HepG2 (cell line): ENCODE measurements at regions not wholly inside any gene's neighbourhood (a gene's known extent, or its start where the extent isn't known, plus 50 kb on each side); places are given as distances from the start of the nearest gene placed in this dataset.

Experiments
- ATAC-seq: fragments of 200-7000 bp; cut with Tn5 transposase; 3 replicates; pipeline ENCODE4 v1.9.1; 2020; ENCODE audit warnings: mild to moderate bottlenecking, moderate library complexity
- BruUV-seq: library from RNA; stranded (reverse); fragments of 400-500 nt; replicated peaks from 2 replicates; lab custom pipeline; 2021; lab: Mats Ljungman, UMichigan
- CTCF ChIA-PET: fragments of 300-600 bp; formaldehyde crosslinking; extraction: SDS; loops from one replicate; lab custom pipeline; 2021; ENCODE audit warnings: low total read pairs, inconsistent platforms, low intra/inter-chr PET ratio; lab: Yijun Ruan, JAX
- POLR2A ChIA-PET: fragments of 350-600 bp; sonication (Branson Sonifier 250); formaldehyde crosslinking; loops from one replicate; lab custom pipeline; 2020; ENCODE audit warnings: antibody characterized with exemption, inconsistent platforms; lab: Yijun Ruan, JAX
- DNase-seq: peaks from one replicate; pipeline ENCODE4 v3.0.0-alpha.2; 2015; ENCODE audit warnings: low spot score
- FAIRE-seq: peaks from 3 replicates; lab custom pipeline; 2011; peaks lifted over from hg19 to GRCh38; lab: Jason Lieb, UNC
- H2AFZ ChIP-seq: one replicate; pipeline ENCODE4 v1.6.1; 2011; ENCODE audit warnings: low read length, inconsistent platforms
- H3K27ac ChIP-seq: fragments of 300-600 bp; 3 replicates; pipeline ENCODE4 v1.8.0; 2011; ENCODE audit warnings: mixed run types, mild to moderate bottlenecking, mixed read lengths, low read length, inconsistent platforms; ENCODE audit not compliant: insufficient read depth; ENCODE audit errors: extremely low read length
- H3K27me3 ChIP-seq, 2 experiments: fragments of 200-600 bp in 1 of 2; 2 replicates in 1 of 2; 3 replicates in 1 of 2; pipeline versions ENCODE4 v1.6.0 to v1.8.0; 2011; ENCODE audit warnings: low read length in 2 of 2, mild to moderate bottlenecking in 2 of 2, moderate library complexity in 2 of 2, inconsistent platforms in 1 of 2; ENCODE audit not compliant: insufficient read depth in 2 of 2, control insufficient read depth in 1 of 2
- H3K36me3 ChIP-seq, 2 experiments: fragments of 200-600 bp in 1 of 2; replicated peaks in 1 of 2; 2 replicates in 1 of 2; 3 replicates in 1 of 2; pipeline versions ENCODE4 v1.5.1 to v1.8.0; 2011; ENCODE audit warnings: low read length in 2 of 2, inconsistent platforms in 1 of 2; ENCODE audit not compliant: insufficient read depth in 2 of 2, control insufficient read depth in 1 of 2
- H3K4me1 ChIP-seq: 2 replicates; pipeline ENCODE4 v1.5.1; 2012; ENCODE audit warnings: low read length, inconsistent platforms; ENCODE audit not compliant: insufficient read depth
- H3K4me2 ChIP-seq: 2 replicates; pipeline ENCODE4 v1.6.0; 2011; ENCODE audit warnings: low read depth, low read length, inconsistent platforms
- H3K4me3 ChIP-seq, 3 experiments: fragments of 200-600 bp in 1 of 3; sonication (generic), shearing (Covaris generic) in 1 of 3; replicated peaks in 1 of 3; 2 replicates each; pipeline ENCODE4 v1.5.1; 2011 to 2016; ENCODE audit warnings: low read length in 3 of 3, inconsistent platforms in 2 of 3, low read depth in 2 of 3, mild to moderate bottlenecking in 2 of 3, control low read depth in 1 of 3, mixed read lengths in 1 of 3; ENCODE audit not compliant: insufficient read depth in 1 of 3
- H3K79me2 ChIP-seq: one replicate; pipeline ENCODE4 v1.6.1; 2011; ENCODE audit warnings: low read length, inconsistent platforms; ENCODE audit not compliant: insufficient read depth
- H3K9ac ChIP-seq: 2 replicates; pipeline ENCODE4 v1.6.0; 2011; ENCODE audit warnings: mild to moderate bottlenecking, low read depth, low read length, inconsistent platforms; ENCODE audit not compliant: insufficient read depth
- H3K9me3 ChIP-seq: 2 replicates; pipeline ENCODE4 v1.5.1; 2012; ENCODE audit warnings: mild to moderate bottlenecking, low read length
- H4K20me1 ChIP-seq: 2 replicates; pipeline ENCODE4 v1.6.0; 2011; ENCODE audit warnings: inconsistent platforms, mild to moderate bottlenecking, low read length, moderate library complexity; ENCODE audit not compliant: insufficient read depth
- ELF3 ChIP-seq: IDR thresholded peaks from 2 replicates; pipeline ENCODE4 v1.6.1; 2016; ENCODE audit warnings: missing genetic modification reagents, missing compliant biosample characterization
- FOXA1 ChIP-seq, 2 experiments: fragments of 450-650 bp in 1 of 2; sonication (generic) in 1 of 2; formaldehyde crosslinking in 1 of 2; IDR thresholded peaks; 2 replicates each; pipeline versions ENCODE4 v1.4.0 to v1.6.1; 2016 to 2020; ENCODE audit warnings: missing genetic modification reagents in 1 of 2
- KLF6 ChIP-seq: IDR thresholded peaks from 2 replicates; pipeline ENCODE4 v1.8.0; 2016; ENCODE audit warnings: missing biosample characterization, missing genetic modification reagents
- NFE2L1 ChIP-seq: sonication (generic); formaldehyde crosslinking; IDR thresholded peaks from 2 replicates; pipeline ENCODE4 v1.4.0; 2020; ENCODE audit warnings: missing genetic modification reagents, mild to moderate bottlenecking, borderline replicate concordance
- PPARG ChIP-seq: conservative IDR thresholded peaks from 2 replicates; pipeline ENCODE4 v1.6.1; 2016; ENCODE audit warnings: missing biosample characterization, missing genetic modification reagents
- SOX5 ChIP-seq: IDR thresholded peaks from 2 replicates; pipeline ENCODE4 v1.6.1; 2016; ENCODE audit warnings: borderline replicate concordance
- SRF ChIP-seq: IDR thresholded peaks from 2 replicates; pipeline ENCODE4 v1.6.1; 2011; ENCODE audit warnings: mild to moderate bottlenecking, low read depth, low read length, moderate library complexity
- STAG1 ChIP-seq: sonication (generic); formaldehyde crosslinking; IDR thresholded peaks from 2 replicates; pipeline ENCODE4 v1.4.0; 2020; ENCODE audit warnings: missing genetic modification reagents
- TRIM24 ChIP-seq: sonication (generic); formaldehyde crosslinking; IDR thresholded peaks from 2 replicates; pipeline ENCODE4 v1.8.0; 2022; ENCODE audit warnings: mild to moderate bottlenecking, missing genetic modification reagents
- ZC3H13 ChIP-seq: sonication (generic); formaldehyde crosslinking; IDR thresholded peaks from 2 replicates; pipeline ENCODE4 v1.8.1; 2023; ENCODE audit warnings: mild to moderate bottlenecking, missing genetic modification reagents, moderate library complexity
- WGBS: methylation state at CpG from one replicate; pipeline ENCODE4 v1.1.6; 2017; ENCODE audit warnings: low lambda C conversion rate; 5-methylcytosine and 5-hydroxymethylcytosine counted together
- in situ Hi-C: cut with HindIII; loops from 2 replicates; pipeline ENCODE4 v1.10.0; 2017; ENCODE audit warnings: low pct_unique_long_range_greater_than_20kb; ENCODE audit not compliant: extremely low pct_ligation_motif_present
- intact Hi-C: fragments of 100-400 bp; cut with micrococcal nuclease; formaldehyde crosslinking; loops from one replicate; pipeline ENCODE4 v1.10.0; 2022; ENCODE audit not compliant: unreplicated experiment
- TF ChIP-seq, protein P1 (sequence below): sonication (generic); formaldehyde crosslinking; IDR thresholded peaks from 2 replicates; pipeline ENCODE4 v1.5.0; 2020; ENCODE audit warnings: mild to moderate bottlenecking, missing genetic modification reagents, moderate library complexity
- TF ChIP-seq, protein P2 (sequence below): sonication (generic); formaldehyde crosslinking; IDR thresholded peaks from 2 replicates; pipeline ENCODE4 v1.4.0; 2020; ENCODE audit warnings: missing genetic modification reagents, mild to moderate bottlenecking, borderline replicate concordance
- TF ChIP-seq, protein P3 (sequence below): sonication (generic); formaldehyde crosslinking; IDR thresholded peaks from 2 replicates; pipeline ENCODE4 v1.8.0; 2022; ENCODE audit warnings: mild to moderate bottlenecking, missing genetic modification reagents, moderate library complexity
- TF ChIP-seq, protein P4 (sequence below): sonication (generic); formaldehyde crosslinking; IDR thresholded peaks from 2 replicates; pipeline ENCODE4 v1.4.0; 2020; ENCODE audit warnings: missing genetic modification reagents

DNA sequence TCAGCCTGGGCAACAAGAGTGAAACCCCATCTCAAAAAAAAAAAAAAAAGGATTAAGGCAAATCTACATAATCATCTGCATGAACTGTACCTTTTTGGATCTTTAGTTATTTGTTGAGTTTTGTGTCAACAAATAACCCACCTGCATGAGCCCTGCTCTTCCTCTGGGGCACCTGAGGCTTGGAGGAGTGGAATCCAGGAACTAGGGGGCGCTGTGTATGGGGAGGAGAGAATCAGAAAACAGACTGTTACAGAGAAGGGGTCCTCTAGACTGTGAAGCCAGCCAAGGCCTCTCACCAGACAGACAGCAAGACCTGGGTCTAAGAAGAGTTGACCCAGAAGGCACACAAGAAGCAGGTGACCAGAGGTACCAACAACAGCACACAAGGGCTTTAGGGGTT lies 682.8 kb upstream of the NRP1 start:
- Histone ChIP-seq H3K27ac (no peak overlapping the region), H3K4me2 (no peak overlapping the region), H3K79me2 (no peaks in the 10 kb centered on the region), H3K36me3 (no peaks in the 10 kb centered on the region), H3K4me3 (no peak overlapping the region), H3K9ac (no peak overlapping the region), H3K9me3 (no peaks in the 10 kb centered on the region), H3K27me3 (no peaks in the 10 kb centered on the region), H3K4me1 (no peaks in the 10 kb centered on the region), H2AFZ (no peak overlapping the region), H4K20me1 (no peaks in the 10 kb centered on the region)
- DNase-seq (no peak), ATAC-seq (0 out of 3 replicates have a peak, but pooled peaks have one; percentile 41), FAIRE-seq (no peak)
- TF ChIP-seq FOXA1 (IDR thresholded peaks at IDR 0.05) = no peak
- TF ChIP-seq FOXA1 (CRISPR knock-in tag; IDR thresholded peaks at IDR 0.05) = no peak
- TF ChIP-seq ELF3 (CRISPR knock-in tag) = no peak
- TF ChIP-seq, protein P1, sequence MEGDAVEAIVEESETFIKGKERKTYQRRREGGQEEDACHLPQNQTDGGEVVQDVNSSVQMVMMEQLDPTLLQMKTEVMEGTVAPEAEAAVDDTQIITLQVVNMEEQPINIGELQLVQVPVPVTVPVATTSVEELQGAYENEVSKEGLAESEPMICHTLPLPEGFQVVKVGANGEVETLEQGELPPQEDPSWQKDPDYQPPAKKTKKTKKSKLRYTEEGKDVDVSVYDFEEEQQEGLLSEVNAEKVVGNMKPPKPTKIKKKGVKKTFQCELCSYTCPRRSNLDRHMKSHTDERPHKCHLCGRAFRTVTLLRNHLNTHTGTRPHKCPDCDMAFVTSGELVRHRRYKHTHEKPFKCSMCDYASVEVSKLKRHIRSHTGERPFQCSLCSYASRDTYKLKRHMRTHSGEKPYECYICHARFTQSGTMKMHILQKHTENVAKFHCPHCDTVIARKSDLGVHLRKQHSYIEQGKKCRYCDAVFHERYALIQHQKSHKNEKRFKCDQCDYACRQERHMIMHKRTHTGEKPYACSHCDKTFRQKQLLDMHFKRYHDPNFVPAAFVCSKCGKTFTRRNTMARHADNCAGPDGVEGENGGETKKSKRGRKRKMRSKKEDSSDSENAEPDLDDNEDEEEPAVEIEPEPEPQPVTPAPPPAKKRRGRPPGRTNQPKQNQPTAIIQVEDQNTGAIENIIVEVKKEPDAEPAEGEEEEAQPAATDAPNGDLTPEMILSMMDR (CRISPR knock-in tag) = peak; percentile 21; the same call in 1 of the 2 replicates
- peak; percentile 22; the same call in 1 of the 2 replicates for TF ChIP-seq STAG1 (CRISPR knock-in tag)
- no peak for TF ChIP-seq SRF
- intact Hi-C loops = no loop called here
- BruUV-seq = no TSS peak
- CTCF ChIA-PET = no interaction called here
- in situ Hi-C loops = no loop called here
- 25% methylated on average over 1 of the region's 1 CpG for WGBS
- POLR2A ChIA-PET = interaction anchor here (0.6 kb wide), 1 partner anchor 23 kb away, joined by 3 read pairs; no protein-coding TSS in a partner anchor

DNA sequence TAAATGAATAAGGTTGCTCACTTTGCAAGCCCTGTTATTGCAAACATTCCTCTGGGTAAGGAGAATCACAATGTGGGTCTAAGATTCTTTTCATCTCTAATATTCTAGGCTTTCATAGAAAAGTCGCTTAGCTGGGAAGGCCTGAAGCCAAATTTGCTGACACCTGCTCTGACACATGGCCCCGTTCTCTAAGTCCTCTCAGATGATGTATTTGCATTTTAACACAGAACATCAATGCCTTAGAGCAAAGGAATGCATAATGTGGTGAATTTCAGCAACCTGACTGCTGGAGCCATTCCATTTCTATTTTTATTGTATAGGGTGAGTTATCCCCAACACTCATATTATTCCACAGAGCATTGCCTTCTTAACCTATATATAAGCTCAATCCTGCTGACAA lies 682.1 kb upstream of the NRP1 start:
- Histone ChIP-seq H3K36me3 (no peaks in the 10 kb centered on the region), H3K4me1 (no peaks in the 10 kb centered on the region), H3K4me2 (no peak overlapping the region), H4K20me1 (no peaks in the 10 kb centered on the region), H3K27me3 (no peaks in the 10 kb centered on the region), H3K4me3 (no peak overlapping the region), H3K79me2 (no peaks in the 10 kb centered on the region), H3K27ac (no peak overlapping the region), H3K9ac (no peak overlapping the region), H2AFZ (no peak overlapping the region), H3K9me3 (no peaks in the 10 kb centered on the region)
- ChIA-PET CTCF (no interaction called here), POLR2A (no interaction called here)
- no TSS peak for BruUV-seq
- in situ Hi-C loops (no loop called here), intact Hi-C loops (no loop called here)
- DNase-seq (no peak), FAIRE-seq (no peak), ATAC-seq (no peak)
- 46% methylated on average over 2 of the region's 2 CpGs for WGBS
- TF ChIP-seq, protein P2, sequence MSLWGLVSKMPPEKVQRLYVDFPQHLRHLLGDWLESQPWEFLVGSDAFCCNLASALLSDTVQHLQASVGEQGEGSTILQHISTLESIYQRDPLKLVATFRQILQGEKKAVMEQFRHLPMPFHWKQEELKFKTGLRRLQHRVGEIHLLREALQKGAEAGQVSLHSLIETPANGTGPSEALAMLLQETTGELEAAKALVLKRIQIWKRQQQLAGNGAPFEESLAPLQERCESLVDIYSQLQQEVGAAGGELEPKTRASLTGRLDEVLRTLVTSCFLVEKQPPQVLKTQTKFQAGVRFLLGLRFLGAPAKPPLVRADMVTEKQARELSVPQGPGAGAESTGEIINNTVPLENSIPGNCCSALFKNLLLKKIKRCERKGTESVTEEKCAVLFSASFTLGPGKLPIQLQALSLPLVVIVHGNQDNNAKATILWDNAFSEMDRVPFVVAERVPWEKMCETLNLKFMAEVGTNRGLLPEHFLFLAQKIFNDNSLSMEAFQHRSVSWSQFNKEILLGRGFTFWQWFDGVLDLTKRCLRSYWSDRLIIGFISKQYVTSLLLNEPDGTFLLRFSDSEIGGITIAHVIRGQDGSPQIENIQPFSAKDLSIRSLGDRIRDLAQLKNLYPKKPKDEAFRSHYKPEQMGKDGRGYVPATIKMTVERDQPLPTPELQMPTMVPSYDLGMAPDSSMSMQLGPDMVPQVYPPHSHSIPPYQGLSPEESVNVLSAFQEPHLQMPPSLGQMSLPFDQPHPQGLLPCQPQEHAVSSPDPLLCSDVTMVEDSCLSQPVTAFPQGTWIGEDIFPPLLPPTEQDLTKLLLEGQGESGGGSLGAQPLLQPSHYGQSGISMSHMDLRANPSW (CRISPR knock-in tag) = no peak
- TF ChIP-seq, protein P3, sequence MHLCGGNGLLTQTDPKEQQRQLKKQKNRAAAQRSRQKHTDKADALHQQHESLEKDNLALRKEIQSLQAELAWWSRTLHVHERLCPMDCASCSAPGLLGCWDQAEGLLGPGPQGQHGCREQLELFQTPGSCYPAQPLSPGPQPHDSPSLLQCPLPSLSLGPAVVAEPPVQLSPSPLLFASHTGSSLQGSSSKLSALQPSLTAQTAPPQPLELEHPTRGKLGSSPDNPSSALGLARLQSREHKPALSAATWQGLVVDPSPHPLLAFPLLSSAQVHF = no peak
- TF ChIP-seq, protein P4, sequence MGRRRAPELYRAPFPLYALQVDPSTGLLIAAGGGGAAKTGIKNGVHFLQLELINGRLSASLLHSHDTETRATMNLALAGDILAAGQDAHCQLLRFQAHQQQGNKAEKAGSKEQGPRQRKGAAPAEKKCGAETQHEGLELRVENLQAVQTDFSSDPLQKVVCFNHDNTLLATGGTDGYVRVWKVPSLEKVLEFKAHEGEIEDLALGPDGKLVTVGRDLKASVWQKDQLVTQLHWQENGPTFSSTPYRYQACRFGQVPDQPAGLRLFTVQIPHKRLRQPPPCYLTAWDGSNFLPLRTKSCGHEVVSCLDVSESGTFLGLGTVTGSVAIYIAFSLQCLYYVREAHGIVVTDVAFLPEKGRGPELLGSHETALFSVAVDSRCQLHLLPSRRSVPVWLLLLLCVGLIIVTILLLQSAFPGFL (CRISPR knock-in tag) = no peak
- TF ChIP-seq PPARG (no peak), ZC3H13 (no peak), TRIM24 (no peak), KLF6 (CRISPR knock-in tag) (no peak), SOX5 (CRISPR knock-in tag) (no peak), NFE2L1 (CRISPR knock-in tag) (no peak)
